GM03348 (cell line): ENCODE measurements at regions not wholly inside any gene's neighbourhood (a gene's known extent, or its start where the extent isn't known, plus 50 kb on each side); places are given as distances from the start of the nearest gene placed in this dataset.
"Not testable (repeated sequence)": the region's sequence is repeated elsewhere in the genome, so short reads cannot be mapped to it uniquely, and the experiment has no call there.

ENCODE experiments used
- DNase-seq: peaks from one replicate; pipeline ENCODE4 v3.0.0; 2012; ENCODE audit warnings: low spot score

DNA sequence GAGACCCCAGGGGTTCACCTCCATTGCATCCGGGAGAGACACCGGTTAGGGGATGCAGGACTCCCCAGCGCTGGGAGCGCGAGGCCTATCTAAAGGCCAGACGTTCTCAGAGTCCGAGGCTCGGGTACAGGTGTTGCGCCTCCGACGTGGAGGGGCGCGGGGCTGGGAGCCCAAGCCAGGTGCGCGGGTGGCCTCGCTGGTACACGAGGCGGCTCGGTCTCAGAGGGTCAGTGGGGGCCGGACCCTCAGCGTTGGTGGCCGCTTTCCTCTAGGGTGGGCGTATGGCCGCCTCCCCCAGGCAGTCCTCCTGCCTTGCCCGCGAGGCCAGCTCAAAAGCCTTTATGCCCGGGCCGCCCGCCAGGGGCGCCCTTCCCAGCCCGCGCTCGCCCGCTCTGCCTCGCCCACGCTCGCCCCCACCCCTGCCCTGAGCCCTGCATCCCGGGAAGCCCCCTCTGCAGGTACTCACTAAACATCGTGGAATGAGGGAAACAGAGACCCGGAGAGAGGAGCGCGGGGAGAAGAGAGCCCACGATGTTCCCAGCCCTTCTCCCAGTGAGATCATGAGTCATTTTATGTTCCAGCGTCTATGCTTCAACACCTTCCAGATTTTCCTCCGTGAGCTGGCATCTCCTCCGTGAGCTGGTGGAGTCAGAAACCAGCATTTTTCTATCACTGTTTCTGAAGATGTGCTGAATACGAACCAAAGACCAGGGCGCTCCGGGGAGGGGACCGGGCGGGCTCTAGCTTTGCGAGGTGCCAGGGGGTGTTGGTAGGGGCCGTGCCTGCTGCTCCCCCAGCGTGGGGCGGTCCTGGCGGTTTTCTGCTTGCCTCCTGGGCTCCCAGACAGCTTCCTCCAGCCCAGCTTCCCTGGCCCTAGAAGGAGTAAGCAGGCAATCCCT, 73.8 kb downstream of the DIO3 start:
- DNase-seq = peak; percentile 13

GRCh38 chr14:101635749-101636560, 74.7 kb downstream of the DIO3 start:
- DNase-seq = peak; percentile 6

GRCh38 chr14:101639241-101639833, 78.0 kb downstream of the DIO3 start:
- no peak for DNase-seq

GRCh38 chr14:101643651-101644050, 82.4 kb downstream of the DIO3 start:
- DNase-seq = no peak

- no peak for DNase-seq
Observed at GRCh38 chr14:101654051-101654450, 92.8 kb downstream of the DIO3 start.

GRCh38 chr14:101657372-101657771, 96.1 kb downstream of the DIO3 start:
- DNase-seq = no peak

GRCh38 chr14:101665478-101666078, 95.9 kb upstream of the PPP2R5C start:
- DNase-seq = peak; percentile 40

DNA sequence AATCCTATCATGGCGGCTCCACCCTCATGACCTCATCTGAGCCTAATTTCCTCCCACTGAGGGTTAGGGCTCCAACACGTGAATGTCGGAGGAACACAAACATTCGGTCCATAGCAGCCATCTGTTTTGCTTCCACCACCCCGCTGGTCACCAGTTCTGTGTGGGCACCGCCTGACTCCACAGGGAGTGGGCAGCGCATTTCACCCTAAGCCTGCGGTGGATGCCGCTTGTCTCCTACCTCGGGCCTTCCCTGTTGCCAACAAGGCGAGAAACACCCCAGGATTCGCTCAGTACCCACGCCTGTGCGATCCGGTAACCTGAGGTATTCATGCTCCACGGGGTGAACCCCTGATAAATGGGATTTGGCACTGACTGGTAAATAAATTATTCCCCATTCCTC, 95.2 kb upstream of the PPP2R5C start:
- DNase-seq = no peak

- no peak for DNase-seq
Observed at GRCh38 chr14:101669629-101670028, 91.9 kb upstream of the PPP2R5C start.

GRCh38 chr14:101673873-101674272, 87.6 kb upstream of the PPP2R5C start:
- DNase-seq = no peak

DNA sequence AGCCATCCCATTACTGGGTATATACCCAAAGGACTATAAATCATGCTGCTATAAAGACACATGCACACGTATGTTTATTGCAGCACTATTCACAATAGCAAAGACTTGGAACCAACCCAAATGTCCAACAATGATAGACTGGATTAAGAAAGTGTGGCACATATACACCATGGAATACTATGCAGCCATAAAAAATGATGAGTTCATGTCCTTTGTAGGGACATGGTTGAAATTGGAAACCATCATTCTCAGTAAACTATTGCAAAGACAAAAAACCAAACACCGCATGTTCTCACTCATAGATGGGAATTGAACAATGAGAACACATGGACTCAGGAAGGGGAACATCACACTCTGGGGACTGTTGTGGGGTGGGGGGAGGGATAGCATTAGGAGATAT, 85.7 kb upstream of the PPP2R5C start:
- not testable (repeated sequence) for DNase-seq

- DNase-seq = not testable (repeated sequence)
Observed at GRCh38 chr14:101677912-101678327, 83.6 kb upstream of the PPP2R5C start.

DNA sequence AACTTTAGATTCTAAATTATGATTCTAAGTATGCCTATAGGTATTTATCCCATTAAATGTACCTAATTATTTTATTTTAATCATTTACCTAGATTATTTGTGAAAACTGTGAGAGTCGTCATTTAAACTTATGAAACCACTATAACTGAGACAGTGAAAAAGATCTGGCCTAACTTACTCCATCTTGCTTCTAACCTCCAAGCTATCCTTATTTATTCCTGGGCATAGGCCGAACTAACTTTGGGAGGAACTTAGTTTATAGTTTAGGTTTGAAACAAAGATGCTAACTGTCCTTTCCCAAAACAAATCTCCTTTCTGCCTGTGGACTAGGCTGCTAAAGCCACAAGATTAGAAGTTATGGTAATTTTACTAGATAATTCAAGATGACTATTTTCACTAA, 79.7 kb upstream of the PPP2R5C start:
- DNase-seq = no peak

GRCh38 chr14:101683365-101683764, 78.1 kb upstream of the PPP2R5C start:
- DNase-seq = no peak

DNA sequence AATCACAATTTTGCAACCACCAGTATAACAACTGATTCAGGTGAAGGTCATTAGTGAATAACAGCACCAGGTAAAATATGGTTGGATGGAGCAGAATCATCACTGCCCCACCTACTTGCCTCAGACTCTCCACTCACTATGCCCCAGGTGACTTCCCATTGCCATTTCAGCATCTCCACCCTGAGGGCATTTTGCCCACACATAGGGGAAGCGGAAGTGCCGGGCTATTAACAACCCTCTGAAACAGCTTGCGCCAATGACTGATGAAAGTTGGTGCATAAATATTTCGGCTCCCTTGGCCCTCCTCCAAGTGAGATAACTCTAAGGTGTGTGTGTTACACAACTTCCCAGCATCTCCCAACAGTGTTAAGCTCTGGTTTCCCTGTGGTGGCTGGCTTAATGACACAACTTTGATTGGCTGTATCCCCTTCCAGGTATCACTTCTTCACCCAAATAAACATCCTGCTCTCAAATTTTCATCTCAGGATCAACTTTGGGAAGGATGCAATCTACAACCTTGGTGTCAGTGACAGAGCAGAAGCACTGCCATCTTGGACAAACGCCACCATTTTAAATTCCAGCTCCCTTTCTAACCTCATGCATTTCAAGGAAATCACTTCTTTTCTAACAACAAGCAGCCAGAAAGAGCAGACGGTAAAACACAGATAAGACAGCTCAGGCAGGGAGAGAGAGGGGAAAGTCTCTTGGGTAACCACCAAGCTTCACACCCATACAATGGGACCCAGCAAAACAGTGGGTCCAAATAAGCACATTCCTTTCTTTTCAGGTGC, 73.6 kb upstream of the PPP2R5C start:
- no peak for DNase-seq

DNA sequence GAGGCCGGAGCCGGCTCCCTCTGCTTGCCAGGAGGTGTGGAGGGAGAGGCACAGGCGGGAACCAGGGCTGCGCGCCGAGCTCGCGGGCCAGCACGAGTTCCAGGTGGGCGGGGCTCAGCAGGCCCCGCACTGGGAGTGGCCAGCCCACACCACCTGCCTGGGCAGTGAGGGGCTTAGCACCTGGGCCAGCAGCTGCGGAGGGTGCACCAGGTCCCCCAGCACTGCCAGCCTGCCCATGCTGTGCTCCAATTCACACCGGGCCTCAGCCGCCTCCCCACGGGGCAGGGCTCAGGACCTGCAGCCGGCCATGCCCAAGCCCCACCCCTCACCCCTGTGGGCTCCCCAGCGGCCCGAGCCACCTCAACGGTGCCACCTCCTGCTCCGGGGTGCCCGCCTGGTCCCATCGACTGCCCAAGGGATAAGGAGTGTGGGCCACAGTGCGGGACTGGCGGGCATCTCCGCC, 72.4 kb upstream of the PPP2R5C start:
- no peak for DNase-seq

GRCh38 chr14:101689966-101690365, 71.5 kb upstream of the PPP2R5C start:
- DNase-seq = not testable (repeated sequence)

GRCh38 chr14:101695659-101696058, 65.8 kb upstream of the PPP2R5C start:
- DNase-seq = no peak

DNA sequence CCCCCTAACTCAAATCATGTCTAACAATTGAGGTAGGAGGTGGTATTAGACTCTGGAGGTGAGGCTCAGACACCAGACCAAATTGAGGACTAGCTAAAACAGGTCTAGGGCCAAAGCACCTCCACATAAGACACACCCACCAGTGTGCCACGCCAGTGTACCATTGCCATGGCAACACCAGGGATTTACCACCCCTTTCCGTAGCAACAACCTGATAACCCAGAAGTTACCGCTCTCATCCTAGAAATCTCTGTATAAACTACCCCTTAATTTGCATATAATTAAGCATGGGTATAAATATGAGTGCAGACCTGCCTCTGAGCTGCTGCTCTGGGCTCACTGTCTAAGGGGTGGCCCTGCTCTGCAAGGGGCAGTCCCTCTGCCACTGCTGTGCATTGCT, 57.4 kb upstream of the PPP2R5C start:
- no peak for DNase-seq

DNA sequence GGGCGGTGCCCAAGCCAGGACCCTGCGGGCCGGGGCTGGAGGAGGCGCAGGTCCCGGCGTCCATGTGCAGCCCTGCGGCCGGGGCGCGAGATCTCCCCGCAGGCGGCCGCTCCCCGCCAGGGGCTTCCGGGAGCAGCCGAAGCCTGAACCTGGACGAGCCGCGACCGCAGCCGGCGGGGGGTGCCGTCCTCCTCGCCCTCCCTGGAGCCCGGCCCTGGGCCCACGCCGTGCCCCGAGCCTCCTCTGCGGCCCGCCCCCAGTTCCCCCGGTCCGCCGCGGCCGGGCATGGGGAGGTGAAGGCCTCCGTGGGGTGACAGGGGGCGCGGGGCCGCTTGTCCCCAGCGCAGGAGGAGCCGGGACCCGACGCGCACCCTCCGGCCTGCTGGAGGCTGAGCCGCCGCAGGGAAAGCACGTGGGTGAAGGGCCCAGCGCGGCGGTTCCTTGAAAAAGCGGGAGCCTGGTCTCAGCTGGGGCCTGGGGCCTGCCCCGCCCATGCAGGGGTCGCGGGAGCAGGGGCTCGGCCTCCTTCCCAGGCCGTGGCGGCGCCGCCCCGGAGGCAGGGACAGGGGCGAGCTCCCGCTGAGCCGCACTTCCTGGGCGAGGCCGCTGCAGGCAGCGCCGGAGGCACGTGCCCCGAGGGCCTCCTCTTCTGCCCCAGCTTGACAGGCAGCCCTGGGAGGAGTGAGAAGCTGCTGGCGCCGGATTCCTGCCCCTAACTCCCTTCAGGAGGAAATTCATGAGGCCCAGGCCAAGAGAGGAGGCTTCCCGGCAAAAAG, 55.6 kb upstream of the PPP2R5C start:
- no peak for DNase-seq
